ENCODE measurements at regions not wholly inside any gene's neighbourhood (a gene's known extent, or its start where the extent isn't known, plus 50 kb on each side); places are given as distances from the start of the nearest gene placed in this dataset.
"Not testable (repeated sequence)": the region's sequence is repeated elsewhere in the genome, so short reads cannot be mapped to it uniquely, and the experiment has no call there.

GRCh38 chr22:25309586-25309985 is 90.1 kb downstream of the CRYBB2 start:
- not testable (repeated sequence) for TF ChIP-seq GTF2F1 (IDR thresholded peaks at IDR 0.05; ENCODE audit: low read length); SMC3 (IDR thresholded peaks at IDR 0.05; ENCODE audit: low read length); CBX1 (IDR thresholded peaks at IDR 0.05; ENCODE audit: low read depth); PPARG (CRISPR knock-in tag; conservative IDR thresholded peaks at IDR 0.05); CENPT (CRISPR knock-in tag; IDR thresholded peaks at IDR 0.05; ENCODE audit: low read depth); ZNF232 (CRISPR knock-in tag; IDR thresholded peaks at IDR 0.05; ENCODE audit: borderline replicate concordance); NR2C2 (CRISPR knock-in tag; IDR thresholded peaks at IDR 0.05; ENCODE audit: borderline replicate concordance); ZBTB44 (CRISPR knock-in tag; IDR thresholded peaks at IDR 0.05); SP2 (CRISPR knock-in tag; IDR thresholded peaks at IDR 0.05)

All from HepG2 (cell line).